ENCODE measurements at regions not wholly inside any gene's neighbourhood (a gene's known extent, or its start where the extent isn't known, plus 50 kb on each side); places are given as distances from the start of the nearest gene placed in this dataset.
A peak's percentile ranks its signal among the peaks of the same experiment; 100 is the strongest.

DNA sequence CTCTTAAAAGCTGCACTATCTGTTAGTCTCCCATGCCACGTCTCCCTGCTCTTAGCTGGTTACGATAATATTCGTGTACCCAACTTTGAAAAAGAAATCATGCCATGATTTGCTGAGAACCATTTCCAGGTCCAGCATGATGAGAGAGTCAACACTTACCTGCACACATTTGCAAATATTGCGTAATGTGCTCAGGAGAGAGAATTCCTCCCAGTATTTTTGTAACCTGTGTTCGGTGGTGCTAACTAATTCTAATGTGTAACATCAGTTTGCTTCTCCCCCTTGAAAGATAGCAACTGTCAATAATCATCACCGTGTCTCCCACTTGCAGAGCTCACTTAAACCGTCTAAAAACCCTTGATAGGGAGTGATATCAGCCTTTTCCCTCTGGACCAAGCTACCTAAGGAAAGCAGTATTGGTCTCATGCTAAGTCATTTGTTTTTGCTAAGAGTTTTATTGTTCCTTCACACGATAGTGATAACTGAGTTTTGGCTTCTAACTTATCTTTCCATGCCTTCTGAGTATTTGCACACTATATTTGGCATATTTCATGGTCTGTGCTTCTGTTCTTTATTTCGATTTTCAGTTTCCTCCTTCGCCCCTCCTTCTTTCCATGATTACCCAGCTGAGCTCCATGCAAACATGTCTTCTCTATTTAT lies 61.1 kb upstream of the IRF2BP2 start (continued):
- TF ChIP-seq, protein P1, sequence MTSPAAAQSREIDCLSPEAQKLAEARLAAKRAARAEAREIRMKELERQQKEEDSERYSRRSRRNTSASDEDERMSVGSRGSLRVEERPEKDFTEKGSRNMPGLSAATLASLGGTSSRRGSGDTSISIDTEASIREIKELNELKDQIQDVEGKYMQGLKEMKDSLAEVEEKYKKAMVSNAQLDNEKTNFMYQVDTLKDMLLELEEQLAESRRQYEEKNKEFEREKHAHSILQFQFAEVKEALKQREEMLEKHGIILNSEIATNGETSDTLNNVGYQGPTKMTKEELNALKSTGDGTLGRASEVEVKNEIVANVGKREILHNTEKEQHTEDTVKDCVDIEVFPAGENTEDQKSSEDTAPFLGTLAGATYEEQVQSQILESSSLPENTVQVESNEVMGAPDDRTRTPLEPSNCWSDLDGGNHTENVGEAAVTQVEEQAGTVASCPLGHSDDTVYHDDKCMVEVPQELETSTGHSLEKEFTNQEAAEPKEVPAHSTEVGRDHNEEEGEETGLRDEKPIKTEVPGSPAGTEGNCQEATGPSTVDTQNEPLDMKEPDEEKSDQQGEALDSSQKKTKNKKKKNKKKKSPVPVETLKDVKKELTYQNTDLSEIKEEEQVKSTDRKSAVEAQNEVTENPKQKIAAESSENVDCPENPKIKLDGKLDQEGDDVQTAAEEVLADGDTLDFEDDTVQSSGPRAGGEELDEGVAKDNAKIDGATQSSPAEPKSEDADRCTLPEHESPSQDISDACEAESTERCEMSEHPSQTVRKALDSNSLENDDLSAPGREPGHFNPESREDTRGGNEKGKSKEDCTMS (CRISPR knock-in tag; conservative IDR thresholded peaks at IDR 0.05): no peak
- TF ChIP-seq SSRP1 (CRISPR knock-in tag; IDR thresholded peaks at IDR 0.05) (no peak), ARNTL (CRISPR knock-in tag; IDR thresholded peaks at IDR 0.05) (no peak), ZNF343 (CRISPR knock-in tag; IDR thresholded peaks at IDR 0.05) (no peak), FOXA3 (CRISPR knock-in tag; IDR thresholded peaks at IDR 0.05) (peak; percentile 78), RNF2 (conservative IDR thresholded peaks at IDR 0.05; ENCODE audit: low read depth) (no peak), HDAC6 (IDR thresholded peaks at IDR 0.05; ENCODE audit: low read depth, low read length) (no peak), ZNF34 (CRISPR knock-in tag; IDR thresholded peaks at IDR 0.05; ENCODE audit: borderline replicate concordance) (no peak), DMAP1 (CRISPR knock-in tag; IDR thresholded peaks at IDR 0.05) (peak; percentile 40; the same call in 1 of the 2 replicates), AGO2 (optimal IDR thresholded peaks at IDR 0.05; ENCODE audit: low read depth, low read length) (no peak), HMGA1 (CRISPR knock-in tag; conservative IDR thresholded peaks at IDR 0.05) (no peak), HOXA5 (CRISPR knock-in tag; IDR thresholded peaks at IDR 0.05) (no peak), NRL (CRISPR knock-in tag; IDR thresholded peaks at IDR 0.05; ENCODE audit: borderline replicate concordance) (no peak)
- TF ChIP-seq, protein P2, sequence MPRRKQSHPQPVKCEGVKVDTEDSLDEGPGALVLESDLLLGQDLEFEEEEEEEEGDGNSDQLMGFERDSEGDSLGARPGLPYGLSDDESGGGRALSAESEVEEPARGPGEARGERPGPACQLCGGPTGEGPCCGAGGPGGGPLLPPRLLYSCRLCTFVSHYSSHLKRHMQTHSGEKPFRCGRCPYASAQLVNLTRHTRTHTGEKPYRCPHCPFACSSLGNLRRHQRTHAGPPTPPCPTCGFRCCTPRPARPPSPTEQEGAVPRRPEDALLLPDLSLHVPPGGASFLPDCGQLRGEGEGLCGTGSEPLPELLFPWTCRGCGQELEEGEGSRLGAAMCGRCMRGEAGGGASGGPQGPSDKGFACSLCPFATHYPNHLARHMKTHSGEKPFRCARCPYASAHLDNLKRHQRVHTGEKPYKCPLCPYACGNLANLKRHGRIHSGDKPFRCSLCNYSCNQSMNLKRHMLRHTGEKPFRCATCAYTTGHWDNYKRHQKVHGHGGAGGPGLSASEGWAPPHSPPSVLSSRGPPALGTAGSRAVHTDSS (CRISPR knock-in tag; conservative IDR thresholded peaks at IDR 0.05): no peak
- TF ChIP-seq, protein P3, sequence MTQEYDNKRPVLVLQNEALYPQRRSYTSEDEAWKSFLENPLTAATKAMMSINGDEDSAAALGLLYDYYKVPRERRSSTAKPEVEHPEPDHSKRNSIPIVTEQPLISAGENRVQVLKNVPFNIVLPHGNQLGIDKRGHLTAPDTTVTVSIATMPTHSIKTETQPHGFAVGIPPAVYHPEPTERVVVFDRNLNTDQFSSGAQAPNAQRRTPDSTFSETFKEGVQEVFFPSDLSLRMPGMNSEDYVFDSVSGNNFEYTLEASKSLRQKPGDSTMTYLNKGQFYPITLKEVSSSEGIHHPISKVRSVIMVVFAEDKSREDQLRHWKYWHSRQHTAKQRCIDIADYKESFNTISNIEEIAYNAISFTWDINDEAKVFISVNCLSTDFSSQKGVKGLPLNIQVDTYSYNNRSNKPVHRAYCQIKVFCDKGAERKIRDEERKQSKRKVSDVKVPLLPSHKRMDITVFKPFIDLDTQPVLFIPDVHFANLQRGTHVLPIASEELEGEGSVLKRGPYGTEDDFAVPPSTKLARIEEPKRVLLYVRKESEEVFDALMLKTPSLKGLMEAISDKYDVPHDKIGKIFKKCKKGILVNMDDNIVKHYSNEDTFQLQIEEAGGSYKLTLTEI (CRISPR knock-in tag; conservative IDR thresholded peaks at IDR 0.05): no peak
- TF ChIP-seq, protein P4, sequence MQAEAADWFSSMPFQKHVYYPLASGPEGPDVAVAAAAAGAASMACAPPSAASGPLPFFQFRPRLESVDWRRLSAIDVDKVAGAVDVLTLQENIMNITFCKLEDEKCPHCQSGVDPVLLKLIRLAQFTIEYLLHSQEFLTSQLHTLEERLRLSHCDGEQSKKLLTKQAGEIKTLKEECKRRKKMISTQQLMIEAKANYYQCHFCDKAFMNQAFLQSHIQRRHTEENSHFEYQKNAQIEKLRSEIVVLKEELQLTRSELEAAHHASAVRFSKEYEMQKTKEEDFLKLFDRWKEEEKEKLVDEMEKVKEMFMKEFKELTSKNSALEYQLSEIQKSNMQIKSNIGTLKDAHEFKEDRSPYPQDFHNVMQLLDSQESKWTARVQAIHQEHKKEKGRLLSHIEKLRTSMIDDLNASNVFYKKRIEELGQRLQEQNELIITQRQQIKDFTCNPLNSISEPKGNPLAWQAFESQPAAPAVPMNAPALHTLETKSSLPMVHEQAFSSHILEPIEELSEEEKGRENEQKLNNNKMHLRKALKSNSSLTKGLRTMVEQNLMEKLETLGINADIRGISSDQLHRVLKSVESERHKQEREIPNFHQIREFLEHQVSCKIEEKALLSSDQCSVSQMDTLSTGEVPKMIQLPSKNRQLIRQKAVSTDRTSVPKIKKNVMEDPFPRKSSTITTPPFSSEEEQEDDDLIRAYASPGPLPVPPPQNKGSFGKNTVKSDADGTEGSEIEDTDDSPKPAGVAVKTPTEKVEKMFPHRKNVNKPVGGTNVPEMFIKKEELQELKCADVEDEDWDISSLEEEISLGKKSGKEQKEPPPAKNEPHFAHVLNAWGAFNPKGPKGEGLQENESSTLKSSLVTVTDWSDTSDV (CRISPR knock-in tag; IDR thresholded peaks at IDR 0.05): no peak
- TF ChIP-seq, protein P5, sequence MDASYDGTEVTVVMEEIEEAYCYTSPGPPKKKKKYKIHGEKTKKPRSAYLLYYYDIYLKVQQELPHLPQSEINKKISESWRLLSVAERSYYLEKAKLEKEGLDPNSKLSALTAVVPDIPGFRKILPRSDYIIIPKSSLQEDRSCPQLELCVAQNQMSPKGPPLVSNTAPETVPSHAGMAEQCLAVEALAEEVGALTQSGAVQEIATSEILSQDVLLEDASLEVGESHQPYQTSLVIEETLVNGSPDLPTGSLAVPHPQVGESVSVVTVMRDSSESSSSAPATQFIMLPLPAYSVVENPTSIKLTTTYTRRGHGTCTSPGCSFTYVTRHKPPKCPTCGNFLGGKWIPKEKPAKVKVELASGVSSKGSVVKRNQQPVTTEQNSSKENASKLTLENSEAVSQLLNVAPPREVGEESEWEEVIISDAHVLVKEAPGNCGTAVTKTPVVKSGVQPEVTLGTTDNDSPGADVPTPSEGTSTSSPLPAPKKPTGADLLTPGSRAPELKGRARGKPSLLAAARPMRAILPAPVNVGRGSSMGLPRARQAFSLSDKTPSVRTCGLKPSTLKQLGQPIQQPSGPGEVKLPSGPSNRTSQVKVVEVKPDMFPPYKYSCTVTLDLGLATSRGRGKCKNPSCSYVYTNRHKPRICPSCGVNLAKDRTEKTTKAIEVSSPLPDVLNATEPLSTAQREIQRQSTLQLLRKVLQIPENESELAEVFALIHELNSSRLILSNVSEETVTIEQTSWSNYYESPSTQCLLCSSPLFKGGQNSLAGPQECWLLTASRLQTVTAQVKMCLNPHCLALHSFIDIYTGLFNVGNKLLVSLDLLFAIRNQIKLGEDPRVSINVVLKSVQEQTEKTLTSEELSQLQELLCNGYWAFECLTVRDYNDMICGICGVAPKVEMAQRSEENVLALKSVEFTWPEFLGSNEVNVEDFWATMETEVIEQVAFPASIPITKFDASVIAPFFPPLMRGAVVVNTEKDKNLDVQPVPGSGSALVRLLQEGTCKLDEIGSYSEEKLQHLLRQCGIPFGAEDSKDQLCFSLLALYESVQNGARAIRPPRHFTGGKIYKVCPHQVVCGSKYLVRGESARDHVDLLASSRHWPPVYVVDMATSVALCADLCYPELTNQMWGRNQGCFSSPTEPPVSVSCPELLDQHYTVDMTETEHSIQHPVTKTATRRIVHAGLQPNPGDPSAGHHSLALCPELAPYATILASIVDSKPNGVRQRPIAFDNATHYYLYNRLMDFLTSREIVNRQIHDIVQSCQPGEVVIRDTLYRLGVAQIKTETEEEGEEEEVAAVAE (CRISPR knock-in tag; IDR thresholded peaks at IDR 0.05; ENCODE audit: borderline replicate concordance): no peak
